ENCODE measurements at regions not wholly inside any gene's neighbourhood (a gene's known extent, or its start where the extent isn't known, plus 50 kb on each side); places are given as distances from the start of the nearest gene placed in this dataset.

DNA sequence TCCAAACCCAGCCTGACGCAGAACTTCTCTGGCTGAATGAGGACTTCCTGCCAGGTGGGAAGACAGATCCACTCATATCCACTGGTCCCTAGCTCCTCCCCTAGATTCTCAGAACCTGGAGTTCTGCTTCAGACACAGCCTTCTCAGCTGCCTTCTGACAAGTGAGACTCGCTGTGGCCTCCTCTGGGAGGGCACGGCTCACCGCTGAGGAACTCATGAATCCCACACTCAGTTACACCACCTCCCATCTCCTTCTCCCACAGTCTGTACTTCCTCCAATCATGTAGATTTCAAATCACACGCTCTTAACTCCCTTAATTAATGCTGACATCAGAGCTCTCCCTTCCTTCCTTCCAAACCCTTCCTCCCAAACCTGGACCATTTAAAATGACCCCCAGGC lies 86.4 kb upstream of the TMEM45B start:
- TF ChIP-seq, protein P1, sequence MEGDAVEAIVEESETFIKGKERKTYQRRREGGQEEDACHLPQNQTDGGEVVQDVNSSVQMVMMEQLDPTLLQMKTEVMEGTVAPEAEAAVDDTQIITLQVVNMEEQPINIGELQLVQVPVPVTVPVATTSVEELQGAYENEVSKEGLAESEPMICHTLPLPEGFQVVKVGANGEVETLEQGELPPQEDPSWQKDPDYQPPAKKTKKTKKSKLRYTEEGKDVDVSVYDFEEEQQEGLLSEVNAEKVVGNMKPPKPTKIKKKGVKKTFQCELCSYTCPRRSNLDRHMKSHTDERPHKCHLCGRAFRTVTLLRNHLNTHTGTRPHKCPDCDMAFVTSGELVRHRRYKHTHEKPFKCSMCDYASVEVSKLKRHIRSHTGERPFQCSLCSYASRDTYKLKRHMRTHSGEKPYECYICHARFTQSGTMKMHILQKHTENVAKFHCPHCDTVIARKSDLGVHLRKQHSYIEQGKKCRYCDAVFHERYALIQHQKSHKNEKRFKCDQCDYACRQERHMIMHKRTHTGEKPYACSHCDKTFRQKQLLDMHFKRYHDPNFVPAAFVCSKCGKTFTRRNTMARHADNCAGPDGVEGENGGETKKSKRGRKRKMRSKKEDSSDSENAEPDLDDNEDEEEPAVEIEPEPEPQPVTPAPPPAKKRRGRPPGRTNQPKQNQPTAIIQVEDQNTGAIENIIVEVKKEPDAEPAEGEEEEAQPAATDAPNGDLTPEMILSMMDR (IDR thresholded peaks at IDR 0.05; ENCODE audit: insufficient read depth, low read length, poor library complexity, severe bottlenecking): no peak
- TF ChIP-seq EZH2phosphoT487 (conservative IDR thresholded peaks at IDR 0.05; ENCODE audit: low read length): no peak

All from SU-DHL-6 (cell line).